Cardiac fibroblast (primary cell): ENCODE measurements at regions not wholly inside any gene's neighbourhood (a gene's known extent, or its start where the extent isn't known, plus 50 kb on each side); places are given as distances from the start of the nearest gene placed in this dataset.

Experiments
- DNase-seq, 2 donors: peaks; one replicate each; pipeline versions ENCODE4 v3.0.0 to v3.0.0-alpha.2; 2010; ENCODE audit warnings: low read depth in 2 of 2
- H3K4me3 ChIP-seq, 2 donors: replicated peaks in 1 of 2; 1 replicate in 1 of 2; 2 replicates in 1 of 2; pipeline ENCODE4 v1.5.1; 2011; ENCODE audit warnings: low read depth in 2 of 2, low read length in 2 of 2, mild to moderate bottlenecking in 2 of 2, moderate library complexity in 1 of 2
- TF ChIP-seq, protein P1 (sequence below): IDR thresholded peaks from one replicate; pipeline ENCODE4 v1.5.1; 2011; ENCODE audit warnings: low read depth, mild to moderate bottlenecking, low read length, inconsistent platforms

DNA sequence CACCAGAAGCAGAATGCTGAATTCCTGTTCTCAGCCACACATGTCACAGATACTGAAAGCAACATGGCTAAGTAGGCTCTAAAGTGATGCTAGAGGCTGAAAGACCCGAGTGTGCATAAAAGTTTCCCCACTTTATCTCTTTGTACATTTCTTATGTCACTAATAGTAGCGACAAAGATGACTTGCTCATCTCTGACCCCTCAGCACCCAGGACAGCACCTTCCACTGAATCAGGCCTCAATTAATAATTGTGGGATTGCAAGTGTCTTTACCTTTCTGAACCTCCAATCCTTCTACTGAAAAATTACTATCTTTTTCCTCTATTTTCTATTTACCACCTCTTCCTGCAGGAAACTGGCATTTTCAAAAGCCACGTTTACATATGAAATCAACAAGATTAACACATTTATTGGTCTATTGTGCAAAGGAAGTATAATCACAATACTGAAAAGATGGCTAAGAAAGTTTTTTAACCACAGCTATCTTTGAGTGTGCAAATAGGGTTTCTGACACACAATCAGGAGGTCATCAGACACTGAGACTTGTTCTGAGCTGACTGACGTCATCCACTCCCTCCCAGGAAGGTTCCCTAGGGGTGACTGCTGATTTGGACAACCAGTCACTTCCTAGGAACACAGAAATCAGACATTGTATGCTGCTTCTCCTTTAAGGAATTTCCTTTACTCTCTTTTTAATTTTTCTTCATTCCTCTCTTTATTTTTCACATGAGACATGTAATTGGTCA, 213.9 kb upstream of the ISX start:
- DNase-seq: no peak
- TF ChIP-seq, protein P1, sequence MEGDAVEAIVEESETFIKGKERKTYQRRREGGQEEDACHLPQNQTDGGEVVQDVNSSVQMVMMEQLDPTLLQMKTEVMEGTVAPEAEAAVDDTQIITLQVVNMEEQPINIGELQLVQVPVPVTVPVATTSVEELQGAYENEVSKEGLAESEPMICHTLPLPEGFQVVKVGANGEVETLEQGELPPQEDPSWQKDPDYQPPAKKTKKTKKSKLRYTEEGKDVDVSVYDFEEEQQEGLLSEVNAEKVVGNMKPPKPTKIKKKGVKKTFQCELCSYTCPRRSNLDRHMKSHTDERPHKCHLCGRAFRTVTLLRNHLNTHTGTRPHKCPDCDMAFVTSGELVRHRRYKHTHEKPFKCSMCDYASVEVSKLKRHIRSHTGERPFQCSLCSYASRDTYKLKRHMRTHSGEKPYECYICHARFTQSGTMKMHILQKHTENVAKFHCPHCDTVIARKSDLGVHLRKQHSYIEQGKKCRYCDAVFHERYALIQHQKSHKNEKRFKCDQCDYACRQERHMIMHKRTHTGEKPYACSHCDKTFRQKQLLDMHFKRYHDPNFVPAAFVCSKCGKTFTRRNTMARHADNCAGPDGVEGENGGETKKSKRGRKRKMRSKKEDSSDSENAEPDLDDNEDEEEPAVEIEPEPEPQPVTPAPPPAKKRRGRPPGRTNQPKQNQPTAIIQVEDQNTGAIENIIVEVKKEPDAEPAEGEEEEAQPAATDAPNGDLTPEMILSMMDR: no peak
- no peak overlapping the region for H3K4me3 ChIP-seq

DNA sequence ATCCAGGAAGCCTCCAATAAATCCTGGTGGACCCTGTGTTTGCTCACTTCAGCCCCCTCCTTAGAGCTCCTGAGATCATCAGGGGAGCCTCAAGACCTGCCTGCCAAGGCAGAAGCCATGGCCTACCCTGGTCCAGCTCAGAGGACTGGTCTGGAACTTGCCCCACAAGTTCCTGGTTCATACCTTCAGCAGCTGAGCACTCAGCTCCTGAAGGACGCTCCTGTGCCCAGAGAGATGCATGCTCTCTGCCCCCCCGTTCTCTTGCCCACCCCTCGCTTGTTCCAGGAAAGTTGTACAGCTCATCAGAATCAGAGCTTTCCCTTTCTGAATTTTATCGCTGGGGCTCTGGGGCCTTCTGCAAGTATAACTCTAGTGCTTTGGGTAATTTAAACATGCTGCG, 210.5 kb upstream of the ISX start:
- no peak overlapping the region for H3K4me3 ChIP-seq
- DNase-seq: no peak
- TF ChIP-seq, protein P1: no peak

DNA sequence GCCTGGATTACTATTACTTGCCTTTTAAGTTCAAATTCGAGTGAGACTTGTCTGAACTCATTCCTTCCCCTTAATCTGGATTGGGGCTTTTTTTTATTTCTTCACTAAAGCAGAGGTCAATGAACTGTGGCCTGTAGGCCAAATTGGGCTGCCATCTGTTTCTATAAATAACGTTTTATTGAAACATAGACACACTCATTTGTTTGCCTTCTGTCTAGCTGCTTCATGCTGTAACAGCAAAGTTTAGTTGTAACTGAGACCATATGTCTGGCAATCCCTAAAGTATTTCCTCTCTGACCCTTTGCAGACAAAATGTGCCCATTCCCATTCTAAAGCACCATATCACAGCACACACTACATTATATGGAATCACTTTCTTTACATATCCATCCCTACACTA, 207.9 kb upstream of the ISX start:
- DNase-seq: no peak
- TF ChIP-seq, protein P1: no peak
- no peak overlapping the region for H3K4me3 ChIP-seq

DNA sequence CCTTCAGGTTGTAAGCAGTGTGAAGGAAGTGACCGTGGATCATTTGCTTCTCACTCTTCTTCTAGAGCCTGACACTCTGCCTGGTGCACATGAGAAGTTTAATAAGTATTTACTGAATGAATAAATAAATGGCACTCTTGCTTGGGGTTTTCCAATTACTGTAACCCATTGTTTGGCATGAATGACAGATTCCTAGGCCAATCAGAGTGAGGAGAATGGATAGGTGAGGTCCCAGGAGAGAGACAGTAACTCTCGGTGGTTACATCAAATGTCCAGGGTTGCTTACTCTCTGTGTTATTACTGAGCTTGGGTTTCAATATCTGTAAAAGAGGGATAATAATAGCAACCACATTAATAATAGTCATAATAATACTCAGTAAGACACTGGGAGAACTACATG, 204.2 kb upstream of the ISX start:
- TF ChIP-seq, protein P1: no peak
- no peak overlapping the region for H3K4me3 ChIP-seq

DNA sequence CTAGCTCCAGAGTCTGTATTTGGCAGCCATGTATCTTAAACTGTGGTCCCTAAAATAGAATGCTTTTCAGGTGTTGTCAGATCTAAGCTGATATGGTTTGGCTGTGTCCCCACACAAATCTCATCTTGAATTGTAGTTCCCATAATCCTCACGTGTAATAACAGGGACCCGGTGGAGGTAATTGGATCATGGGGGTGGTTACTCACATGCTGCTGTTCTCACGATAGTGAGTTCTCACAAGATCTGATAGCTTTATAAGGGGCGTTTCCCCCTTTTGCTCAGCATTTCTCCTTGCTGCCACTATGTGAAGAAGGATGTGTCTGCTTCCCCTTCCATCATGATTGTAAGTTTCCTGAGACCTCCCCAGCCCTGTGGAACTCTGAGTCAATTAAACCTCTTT, 199.9 kb upstream of the ISX start:
- TF ChIP-seq, protein P1: no peak
- H3K4me3 ChIP-seq: no peak overlapping the region
- no peak for DNase-seq

More for the DNA sequence above, 204.2 kb upstream of the ISX start:
- no peak for DNase-seq

DNA sequence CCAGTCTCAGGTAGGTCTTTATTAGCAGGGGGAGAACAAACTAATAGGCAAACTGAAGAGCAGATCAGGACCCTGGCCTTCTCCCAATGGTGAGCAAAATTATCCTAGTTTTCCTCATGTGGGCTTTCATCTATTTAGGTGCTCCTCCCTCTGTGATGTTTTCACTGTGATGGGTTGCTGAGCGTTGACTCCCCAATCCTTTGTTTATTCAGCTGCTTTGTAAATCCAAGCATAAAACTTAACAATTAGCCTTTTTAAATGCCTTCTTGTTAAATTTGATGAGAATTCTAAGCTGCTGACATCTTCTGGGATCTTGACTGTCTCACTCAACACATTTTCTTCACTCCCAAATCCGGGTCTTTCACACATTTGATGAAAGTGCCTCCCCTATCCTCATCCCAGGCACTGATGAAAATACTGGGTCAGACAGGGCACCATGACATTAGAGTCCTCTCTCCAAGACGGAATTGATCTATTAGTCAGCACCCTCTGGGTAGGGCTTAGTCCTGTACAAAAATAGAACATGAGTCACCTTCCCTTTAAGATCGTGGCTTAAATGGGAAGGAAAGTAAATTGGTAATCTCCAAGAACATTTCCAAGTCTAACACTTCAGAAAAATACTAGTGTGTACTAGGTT, 199.3 kb upstream of the ISX start:
- TF ChIP-seq, protein P1: no peak
- peak in 1 of 2 donors; percentile 1 for DNase-seq
- no peak overlapping the region for H3K4me3 ChIP-seq
